ENCODE measurements at regions not wholly inside any gene's neighbourhood (a gene's known extent, or its start where the extent isn't known, plus 50 kb on each side); places are given as distances from the start of the nearest gene placed in this dataset.

GRCh38 chr11:95294701-95295100 is 63.7 kb upstream of the SESN3 start:
- in situ Hi-C loops (cut with HindIII; ENCODE audit: low sequenced_read_pairs): no loop called here

GRCh38 chr11:95293116-95293515 is 62.1 kb upstream of the SESN3 start:
- in situ Hi-C loops (cut with HindIII; ENCODE audit: low sequenced_read_pairs): no loop called here

GRCh38 chr11:95291946-95292345 is 60.9 kb upstream of the SESN3 start:
- in situ Hi-C loops (cut with HindIII; ENCODE audit: low sequenced_read_pairs): no loop called here

GRCh38 chr11:95289378-95290101 is 58.5 kb upstream of the SESN3 start:
- in situ Hi-C loops (cut with HindIII; ENCODE audit: low sequenced_read_pairs): no loop called here

- in situ Hi-C loops (cut with HindIII; ENCODE audit: low sequenced_read_pairs): no loop called here
Observed at GRCh38 chr11:95284057-95285052, 53.4 kb upstream of the SESN3 start.

- in situ Hi-C loops (cut with HindIII; ENCODE audit: low sequenced_read_pairs): no loop called here
Observed at GRCh38 chr11:95283650-95284049, 52.6 kb upstream of the SESN3 start.

- in situ Hi-C loops (cut with HindIII; ENCODE audit: low sequenced_read_pairs): no loop called here
Observed at GRCh38 chr11:95283146-95283545, 52.1 kb upstream of the SESN3 start.

- in situ Hi-C loops (cut with HindIII; ENCODE audit: low sequenced_read_pairs): no loop called here
Observed at GRCh38 chr11:95282291-95282751, 51.3 kb upstream of the SESN3 start.

All from DLD1 (cell line).